ENCODE measurements at regions not wholly inside any gene's neighbourhood (a gene's known extent, or its start where the extent isn't known, plus 50 kb on each side); places are given as distances from the start of the nearest gene placed in this dataset.

DNA sequence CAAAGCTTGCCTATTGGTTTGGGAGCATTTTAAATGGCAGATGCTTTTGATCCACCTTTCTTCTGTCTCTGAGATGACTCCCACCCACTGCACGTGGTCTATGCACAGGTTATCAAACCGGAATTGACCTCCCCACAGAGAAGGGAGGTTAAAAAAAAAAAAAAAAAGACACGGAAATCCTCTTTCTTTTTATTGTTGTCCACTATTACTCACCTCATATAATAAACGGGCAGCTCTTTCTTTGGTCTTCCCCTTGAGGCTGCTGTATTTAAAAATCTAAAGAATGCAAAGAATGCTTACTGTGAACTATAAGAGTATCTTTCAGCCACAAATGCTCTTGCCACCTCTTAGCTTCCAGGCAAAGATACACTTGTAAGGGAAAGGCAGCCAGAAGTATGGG is 329.7 kb downstream of the NDFIP2 start:
- H3K27ac ChIP-seq = no peak overlapping the region
- TF ChIP-seq CTCF (conservative IDR thresholded peaks at IDR 0.05) (no peak), ZFX (IDR thresholded peaks at IDR 0.05) (no peak)

DNA sequence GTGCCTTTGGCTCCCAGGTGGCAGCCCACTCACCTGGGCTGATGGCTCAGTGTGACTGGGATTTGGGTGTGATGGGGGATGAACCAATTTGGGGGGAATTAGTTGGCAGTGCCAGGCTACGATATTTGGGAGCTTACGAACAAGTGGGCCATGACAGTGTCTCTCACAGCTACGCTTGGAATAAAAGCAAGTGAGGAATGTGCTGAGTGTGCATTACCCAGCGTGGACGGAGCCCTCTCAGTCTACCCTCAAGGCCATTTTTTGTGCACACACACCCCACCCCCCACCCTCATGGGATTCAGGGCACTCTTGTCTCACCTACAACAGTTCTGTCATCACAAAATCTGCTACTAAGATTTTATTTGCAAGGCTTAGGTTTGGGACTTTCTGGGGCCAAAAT is 329.1 kb downstream of the NDFIP2 start:
- TF ChIP-seq CTCF (conservative IDR thresholded peaks at IDR 0.05) (no peak), ZFX (IDR thresholded peaks at IDR 0.05) (no peak)
- H3K27ac ChIP-seq = no peak overlapping the region

- no peak for TF ChIP-seq ZFX (IDR thresholded peaks at IDR 0.05)
- TF ChIP-seq CTCF (conservative IDR thresholded peaks at IDR 0.05) = no peak
- H3K27ac ChIP-seq = no peak overlapping the region
Observed at GRCh38 chr13:79808475-79808874, 327.5 kb downstream of the NDFIP2 start.

- no peak overlapping the region for H3K27ac ChIP-seq
- TF ChIP-seq ZFX (IDR thresholded peaks at IDR 0.05) = no peak
- no peak for TF ChIP-seq CTCF (conservative IDR thresholded peaks at IDR 0.05)
Observed at GRCh38 chr13:79807554-79807953, 326.6 kb downstream of the NDFIP2 start.

- no peak overlapping the region for H3K27ac ChIP-seq
- TF ChIP-seq CTCF (conservative IDR thresholded peaks at IDR 0.05) (no peak), ZFX (IDR thresholded peaks at IDR 0.05) (no peak)
Observed at GRCh38 chr13:79806821-79807220, 325.9 kb downstream of the NDFIP2 start.

DNA sequence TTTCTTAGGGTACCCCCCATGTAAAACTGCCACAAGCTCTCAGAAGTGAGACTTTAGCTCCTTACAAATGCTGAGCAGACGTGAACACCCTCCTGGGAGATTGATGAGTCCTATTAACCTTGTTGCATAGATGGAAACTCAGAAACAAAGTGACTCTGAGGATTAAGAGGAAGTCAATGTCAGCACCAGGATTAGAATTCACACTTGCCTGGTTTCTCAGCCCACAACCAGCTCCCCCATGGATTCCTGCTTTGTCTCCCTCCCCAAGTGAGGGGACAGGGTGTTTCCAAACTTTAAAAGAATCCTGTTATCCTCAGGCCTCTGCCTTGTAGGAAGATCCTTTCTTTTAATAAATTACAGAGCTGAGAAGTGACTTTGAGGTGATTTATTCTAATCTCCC is 324.4 kb downstream of the NDFIP2 start:
- no peak for TF ChIP-seq ZFX (IDR thresholded peaks at IDR 0.05)
- TF ChIP-seq CTCF (conservative IDR thresholded peaks at IDR 0.05) = no peak
- H3K27ac ChIP-seq = no peak overlapping the region

DNA sequence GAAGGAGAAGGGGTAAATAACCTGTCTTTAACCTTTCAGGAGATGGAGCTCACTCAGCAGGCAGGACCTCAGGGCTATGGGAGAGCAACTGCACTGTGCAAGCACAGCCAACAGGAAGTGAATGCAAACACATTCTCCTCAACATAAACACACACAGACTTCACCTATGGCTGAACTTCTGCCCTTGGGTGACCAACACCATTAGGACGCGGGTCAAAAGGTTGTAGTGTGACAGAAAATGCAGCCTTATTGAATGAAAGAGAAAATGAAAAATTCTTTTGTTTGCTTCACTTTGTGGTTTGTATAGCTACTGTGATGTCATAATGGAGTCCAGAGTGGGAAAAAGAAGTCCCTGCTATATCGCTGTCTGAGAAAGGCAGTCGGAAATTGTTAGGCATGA is 323.0 kb downstream of the NDFIP2 start:
- TF ChIP-seq ZFX (IDR thresholded peaks at IDR 0.05) = no peak
- no peak for TF ChIP-seq CTCF (conservative IDR thresholded peaks at IDR 0.05)

More for the DNA sequence above, 323.0 kb downstream of the NDFIP2 start:
- H3K27ac ChIP-seq = no peak overlapping the region
